ENCODE measurements at regions not wholly inside any gene's neighbourhood (a gene's known extent, or its start where the extent isn't known, plus 50 kb on each side); places are given as distances from the start of the nearest gene placed in this dataset.
A peak's percentile ranks its signal among the peaks of the same experiment; 100 is the strongest.
"Not testable (repeated sequence)": the region's sequence is repeated elsewhere in the genome, so short reads cannot be mapped to it uniquely, and the experiment has no call there.

DNA sequence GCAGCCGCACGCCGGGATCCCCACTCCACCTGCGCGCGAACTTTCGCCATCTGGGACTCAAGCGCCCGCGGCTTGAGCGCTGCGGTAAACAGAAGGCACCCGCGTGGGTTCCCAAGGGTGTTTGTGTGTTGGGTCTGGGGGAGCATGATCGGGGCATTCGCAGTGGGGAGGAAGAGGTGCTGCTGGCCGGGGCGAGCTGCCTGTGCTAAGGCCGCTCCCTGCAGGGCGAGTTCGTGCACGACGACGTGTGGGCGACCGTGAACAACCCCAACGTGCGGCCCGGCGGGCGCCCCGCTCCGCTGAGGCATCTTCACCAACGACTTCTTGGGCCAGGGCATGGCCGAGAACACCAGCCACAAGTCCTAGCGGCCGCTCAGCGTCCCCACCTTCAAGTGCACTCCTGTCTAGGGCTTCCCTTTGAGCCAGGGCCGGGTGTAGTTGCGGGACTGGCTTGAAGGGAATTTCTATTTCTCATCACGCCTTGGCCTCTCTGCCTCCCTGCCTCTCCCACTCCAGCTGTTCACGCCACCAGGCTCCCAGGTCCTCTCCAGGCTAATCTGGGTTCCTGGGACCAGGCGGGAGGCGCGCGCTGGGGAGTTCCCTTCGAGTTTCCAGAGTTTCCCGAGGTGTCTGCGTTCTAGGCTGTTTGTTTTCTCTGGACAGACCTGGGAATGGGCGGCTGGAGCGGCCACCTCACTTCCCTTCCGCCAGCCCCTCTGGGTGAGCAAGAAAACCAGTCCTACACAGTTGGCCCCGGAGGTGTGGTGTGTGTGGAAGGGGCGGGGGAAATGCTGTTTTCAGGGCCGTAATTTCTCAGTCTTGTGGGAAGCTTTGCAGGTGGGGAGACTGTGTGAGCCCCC is 417.8 kb upstream of the TMTC1 start:
- DNase-seq = peak; percentile 11

DNA sequence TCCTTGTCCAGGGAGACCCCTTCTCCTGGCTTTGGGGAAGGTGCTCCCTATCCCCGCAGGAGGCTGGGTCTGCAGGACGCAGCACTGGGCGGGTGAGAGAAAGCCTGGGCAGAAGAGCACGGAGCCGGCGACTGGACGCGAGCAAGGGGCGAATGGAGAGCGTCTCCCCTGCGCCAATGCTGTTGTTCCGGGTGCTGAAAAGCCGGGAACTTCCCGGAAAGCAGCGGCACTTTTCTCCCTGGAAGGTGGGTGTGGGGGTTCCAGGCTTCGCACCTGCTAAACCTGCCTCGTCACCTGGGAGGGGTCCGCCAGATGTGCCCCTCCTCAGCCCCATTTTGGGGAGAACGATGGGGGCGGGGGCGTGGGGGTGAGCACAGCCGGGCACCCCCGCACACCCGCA is 417.1 kb upstream of the TMTC1 start:
- no peak for DNase-seq

DNA sequence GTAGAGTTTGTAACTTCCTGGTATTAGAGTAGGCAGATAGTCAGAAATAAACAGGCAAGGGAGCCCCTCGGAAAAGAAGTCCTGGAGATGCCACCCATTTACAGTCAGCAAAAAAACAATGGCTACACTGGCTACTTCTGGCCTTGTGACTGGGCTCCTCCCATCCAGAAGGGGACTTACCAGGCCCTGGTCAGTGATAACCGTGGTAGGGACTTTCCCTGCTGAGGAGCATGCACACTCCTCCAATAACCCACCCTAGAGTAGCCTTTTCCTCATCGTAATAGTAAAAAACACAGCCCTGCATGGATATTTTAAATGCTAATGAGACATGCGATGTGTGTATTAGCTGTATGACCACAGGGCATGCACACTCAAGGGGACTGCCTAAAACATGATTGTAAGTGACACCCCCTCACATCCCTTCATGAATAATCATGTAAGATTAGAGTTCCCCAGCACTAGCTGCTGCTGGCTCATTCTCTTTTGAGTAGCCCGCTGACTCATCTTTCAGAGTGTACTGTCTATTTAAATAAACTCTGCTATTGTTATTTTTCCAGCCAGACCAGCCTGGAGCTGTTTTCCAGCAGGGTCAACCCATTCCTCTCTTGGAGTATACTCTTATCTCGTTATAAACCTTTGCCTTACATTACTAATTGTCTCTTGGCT is 413.8 kb upstream of the TMTC1 start:
- peak; percentile 18 for DNase-seq

DNA sequence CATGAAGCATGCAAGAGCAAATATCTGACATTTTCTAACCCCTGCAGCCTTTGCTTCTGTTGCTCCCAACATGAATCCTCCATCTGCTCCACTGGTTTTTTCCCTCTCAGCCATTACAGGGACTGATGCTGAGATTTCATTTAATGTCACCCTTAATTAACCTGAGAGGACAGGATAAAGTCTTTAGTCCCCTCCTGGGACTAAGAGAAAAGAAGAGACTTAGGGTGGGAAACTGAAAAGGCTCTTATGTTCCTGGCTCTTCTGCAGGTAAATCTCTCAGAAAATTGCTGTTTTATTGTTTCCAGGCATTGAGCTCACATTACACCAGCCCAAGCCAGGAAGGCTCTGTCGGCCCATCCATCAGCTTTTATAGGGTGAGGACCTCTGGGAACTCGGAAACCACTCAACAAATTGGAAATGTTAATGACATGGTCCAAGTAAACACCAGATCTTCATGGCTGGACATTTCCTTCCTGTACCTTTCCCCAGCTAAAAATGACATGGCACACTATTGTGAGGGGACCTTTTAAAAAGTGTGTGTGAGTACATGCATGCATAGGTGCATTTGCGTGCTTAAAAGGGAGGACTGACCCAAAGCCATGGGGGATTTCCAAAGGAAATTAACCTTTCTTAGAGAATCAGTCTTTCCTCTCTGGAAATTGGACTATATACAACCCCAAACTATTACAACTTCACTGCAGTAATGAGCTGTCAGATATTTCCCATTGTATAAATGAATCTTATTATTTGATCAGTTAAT is 408.1 kb upstream of the TMTC1 start:
- peak; percentile 80 for DNase-seq

DNA sequence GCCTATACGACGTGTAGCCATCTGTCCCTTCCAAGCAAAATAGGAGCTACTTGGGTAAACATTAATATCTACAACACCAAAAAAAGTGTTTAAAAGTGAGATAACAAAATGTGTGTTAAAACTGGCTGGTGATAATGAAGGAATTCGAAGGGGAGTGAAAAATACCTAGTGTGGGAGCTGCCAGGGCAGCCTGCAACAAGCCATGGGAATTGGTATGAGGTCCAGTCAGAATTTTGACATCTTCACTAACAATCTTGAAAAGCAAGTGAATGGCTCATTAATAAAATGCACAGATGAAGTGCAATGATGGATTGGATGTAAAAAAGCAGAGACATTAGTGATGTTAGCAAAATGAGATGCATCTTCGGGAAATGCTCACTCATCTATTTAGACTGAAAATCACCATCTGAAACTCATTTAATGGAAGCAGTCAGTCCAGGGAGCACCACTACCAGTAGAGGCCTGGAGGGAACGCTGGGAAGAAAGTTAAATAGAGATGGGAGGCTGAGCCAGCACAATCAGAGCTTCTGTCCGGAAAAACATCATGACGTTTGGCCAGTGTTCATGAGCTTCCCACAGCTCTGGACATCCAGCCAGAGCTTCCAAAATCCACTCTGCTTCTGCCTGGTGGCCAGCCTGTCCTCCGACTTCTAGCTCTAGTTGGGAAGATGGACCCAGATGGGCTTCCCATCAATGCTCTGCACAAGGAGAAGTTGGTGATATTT is 405.0 kb upstream of the TMTC1 start:
- no peak for DNase-seq

DNA sequence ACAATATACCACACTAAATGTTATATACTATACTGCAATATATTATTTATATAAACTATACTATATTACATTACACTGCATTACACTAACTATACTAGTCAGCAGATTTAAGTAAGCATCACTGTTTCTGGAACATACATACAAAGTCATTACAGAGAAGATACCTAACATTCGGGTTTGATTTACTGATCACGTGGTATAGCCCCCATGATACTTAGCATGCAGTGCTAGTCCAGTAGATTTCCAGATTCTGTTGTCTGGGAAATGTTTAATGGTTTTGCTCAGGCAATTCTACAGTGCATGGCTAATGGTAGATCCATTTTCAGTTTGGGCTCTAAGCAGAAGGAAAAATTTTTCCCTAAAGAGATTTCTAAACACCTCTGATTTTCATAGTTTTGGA is 403.7 kb upstream of the TMTC1 start:
- no peak for DNase-seq

DNA sequence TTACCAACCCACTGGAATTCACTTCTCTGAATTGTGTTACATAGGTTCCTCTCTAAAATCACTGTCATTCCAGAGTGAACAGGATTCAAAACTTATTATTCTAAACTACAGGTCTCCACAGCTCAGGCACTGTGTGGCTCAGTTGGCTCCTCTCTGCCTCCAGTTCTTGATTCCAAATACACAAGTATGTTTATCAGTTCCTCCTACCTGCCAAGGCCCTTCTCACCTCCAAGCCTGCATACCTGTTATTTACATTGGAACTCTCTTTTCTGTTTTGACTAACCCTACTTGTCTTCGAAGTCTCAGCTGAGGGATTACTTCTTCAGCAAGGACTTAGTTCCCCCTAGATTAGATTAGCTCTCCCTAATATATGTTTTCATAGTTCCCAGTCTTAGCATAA is 397.6 kb upstream of the TMTC1 start:
- no peak for DNase-seq

DNA sequence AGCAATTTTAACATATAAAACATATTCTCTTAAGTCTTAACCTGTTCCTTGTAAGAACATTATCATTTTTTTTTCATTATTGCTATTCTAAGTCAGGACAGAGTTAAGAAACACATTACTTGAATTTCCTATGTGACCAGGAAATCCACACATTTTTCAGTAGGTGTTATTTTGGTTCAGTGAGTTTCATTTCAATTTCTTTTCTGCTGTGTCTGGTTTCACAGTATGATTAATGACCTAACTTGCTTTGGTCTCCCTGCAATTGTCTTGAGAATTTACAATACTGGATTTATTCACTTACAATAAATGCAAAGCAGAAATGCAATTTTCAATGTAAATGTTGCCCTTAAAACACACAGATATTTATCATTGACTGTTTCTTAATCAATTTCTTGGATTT is 396.9 kb upstream of the TMTC1 start:
- no peak for DNase-seq

DNA sequence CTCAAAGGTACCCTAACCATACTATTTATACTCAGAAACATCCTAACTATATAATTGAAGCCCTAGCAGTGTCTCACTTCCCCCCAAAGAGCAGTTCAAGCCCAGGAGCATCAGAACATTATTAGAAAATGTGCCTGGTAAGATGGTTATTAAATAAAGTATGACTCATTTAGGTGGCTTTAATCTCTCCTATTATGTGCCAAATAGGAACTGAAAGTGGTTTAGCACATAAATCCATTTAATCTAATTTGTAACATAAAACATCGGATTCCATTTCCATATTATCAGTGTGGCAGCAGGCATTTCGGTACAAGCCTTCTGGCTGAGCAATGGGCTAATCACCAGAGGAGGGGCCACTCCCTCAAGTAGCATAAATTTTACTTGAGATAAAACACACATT is 395.2 kb upstream of the TMTC1 start:
- DNase-seq = no peak

DNA sequence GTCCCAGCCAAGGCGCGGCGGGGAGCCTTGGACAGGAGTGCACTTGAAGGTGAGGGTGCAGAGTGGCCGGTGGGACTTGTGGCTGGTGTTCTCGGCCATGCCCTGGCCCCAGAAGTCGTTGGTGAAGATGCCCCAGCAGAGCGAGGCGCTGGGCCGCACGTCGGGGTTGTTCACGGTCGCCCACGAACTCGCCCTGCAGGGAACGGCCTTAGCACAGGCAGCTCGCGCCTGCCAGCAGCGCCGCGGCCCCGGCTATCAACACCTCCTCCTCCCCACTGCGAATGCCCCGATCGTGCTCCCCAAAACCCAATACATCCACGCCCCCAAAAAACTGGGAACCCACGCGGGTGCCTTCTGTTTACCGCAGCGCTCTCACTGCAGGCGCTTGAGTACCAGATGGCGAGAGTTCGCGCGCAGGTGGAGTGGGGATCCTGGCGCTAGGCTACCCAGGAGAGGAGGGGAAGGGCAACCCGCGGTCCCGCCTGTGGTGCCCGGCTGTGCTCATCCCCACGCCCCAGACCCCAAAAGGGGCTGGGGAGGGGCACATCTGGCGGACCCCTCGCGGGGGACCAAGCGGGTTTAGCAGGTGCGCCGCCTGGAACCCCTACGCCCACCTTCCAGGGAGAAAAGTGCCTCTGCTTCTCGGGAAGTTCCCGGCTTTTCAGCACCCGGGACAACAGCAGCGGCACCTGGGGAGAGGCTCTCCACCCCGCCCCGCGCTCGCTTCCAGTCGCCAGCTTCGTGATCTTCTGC is 386.3 kb upstream of the TMTC1 start:
- DNase-seq = no peak

DNA sequence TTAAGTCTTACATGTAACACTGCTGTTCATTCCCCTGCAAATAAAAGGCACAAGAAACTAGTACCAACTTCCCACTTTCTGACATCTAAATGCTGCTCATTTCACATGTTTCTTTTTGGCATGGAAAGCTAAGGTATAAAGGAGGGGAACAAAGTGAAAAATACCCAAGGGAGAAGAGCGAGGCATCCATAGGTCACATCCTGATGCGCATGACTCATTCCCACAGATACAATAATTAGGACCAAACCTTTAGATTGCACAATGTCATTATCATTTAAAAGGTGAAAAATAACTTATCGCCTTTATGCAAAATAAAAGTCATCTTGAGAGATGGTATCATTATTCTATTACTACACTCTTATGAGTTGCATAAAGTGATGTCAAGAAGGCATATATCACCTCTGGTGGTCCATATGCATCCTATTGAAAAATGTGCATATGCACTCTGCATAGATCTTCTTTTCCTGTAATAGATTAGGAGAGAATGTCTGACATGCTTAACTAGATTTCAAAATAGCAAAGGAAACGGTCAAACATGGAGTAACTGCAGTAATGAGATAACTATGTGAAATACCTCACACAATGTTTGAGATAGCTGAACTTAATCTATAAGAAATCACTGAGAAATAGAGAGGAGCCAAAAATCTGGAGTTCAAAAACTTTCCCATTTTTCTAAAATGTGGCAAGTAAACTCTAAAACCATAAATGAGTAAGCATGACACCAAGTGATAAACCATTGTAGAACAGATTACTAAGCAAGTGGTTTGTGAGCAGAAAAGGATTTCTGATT is 382.5 kb upstream of the TMTC1 start:
- no peak for DNase-seq

DNA sequence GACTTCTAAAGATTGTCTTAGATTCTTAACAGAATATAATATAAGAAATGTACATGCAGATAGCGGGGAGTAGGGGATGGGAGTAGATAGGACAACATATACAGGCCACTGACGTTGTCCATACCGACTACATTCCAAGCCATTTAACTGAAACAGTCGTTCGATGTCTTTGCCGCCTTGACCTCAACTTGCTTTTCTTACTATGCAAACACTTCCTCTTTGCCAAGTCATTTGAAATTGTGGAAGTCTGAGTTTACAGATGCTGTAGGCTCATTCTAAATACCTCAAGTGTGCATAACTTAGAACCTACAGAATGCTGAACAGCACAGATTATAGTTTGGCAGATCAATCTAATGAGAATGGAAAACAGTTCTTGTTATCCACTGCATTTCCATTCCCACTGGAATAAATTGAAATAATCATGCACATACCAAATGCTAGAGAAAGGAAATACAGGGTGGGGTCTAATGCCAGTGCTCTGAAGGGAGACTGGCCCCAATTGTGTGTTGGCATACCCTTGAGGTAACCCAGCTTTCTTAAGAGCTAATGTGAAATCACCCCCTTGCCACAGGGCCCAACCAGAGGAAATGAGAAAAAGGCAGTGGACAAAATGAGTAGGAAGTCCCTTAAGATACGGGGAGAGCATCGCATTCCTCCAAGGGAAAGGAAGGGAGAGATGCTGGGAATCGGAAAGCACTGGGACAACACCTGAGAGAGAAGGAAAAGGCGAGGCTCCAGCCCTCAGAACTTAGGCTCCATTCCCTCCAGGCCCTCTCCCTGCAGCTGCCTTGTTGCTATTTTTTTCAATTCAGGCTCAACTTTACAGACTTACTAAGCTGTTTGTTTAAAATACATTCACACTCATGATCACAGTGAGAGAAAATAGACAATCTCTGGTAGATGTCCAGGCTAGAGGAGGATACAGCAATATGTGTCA is 380.9 kb upstream of the TMTC1 start:
- no peak for DNase-seq

DNA sequence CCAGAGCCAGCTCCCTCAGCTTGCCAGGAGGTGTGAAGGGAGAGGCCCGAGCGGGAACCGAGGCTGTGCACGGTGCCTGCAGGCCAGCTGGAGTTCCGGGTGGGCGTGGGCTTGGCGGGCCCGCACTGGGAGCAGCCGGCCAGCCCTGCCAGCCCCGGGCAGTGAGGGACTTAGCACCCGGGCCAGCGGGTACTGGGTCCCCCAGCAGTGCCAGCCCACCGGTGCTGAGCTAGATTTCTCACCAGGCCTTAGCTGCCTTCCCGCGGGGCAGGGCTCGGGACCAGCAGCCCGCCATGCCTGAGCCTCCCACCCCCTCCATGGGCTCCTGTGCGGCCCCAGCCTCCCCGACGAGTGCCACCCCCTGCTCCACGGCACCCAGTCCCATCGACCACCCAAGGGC is 373.1 kb upstream of the TMTC1 start:
- DNase-seq = not testable (repeated sequence)

DNA sequence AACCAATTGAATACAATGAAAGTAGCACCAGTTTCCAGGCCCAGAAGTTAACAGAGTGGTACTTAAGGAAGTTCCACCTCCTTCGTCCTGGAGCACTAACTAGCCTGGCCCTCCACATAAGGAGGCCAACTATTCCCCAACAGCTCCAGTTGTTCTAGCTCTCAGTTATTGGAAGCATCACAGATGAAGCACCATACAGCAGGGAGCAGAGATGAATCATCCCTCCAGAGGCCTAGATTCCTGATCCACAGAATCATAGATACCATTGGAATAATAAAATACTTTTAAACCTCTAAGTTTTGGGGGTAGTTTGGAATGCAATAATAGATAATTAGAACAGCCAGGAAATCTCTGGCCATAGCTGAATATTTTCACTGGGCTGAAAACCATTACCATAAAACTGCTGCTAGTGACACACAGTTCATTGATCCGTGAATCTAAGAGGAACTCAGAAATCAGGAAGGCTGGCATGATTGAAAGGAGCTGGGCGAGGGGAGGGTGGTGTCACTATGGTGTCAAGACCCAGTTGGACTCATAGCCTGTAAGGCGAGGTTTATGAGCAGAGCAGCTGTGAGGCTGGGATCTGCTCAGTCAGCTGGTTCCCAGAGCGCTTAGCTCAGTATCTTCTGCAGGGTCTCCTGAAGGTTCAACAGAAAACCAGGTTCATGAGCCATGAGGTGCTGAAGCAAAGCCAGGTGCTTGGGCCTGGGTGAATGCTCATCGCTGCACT is 371.4 kb upstream of the TMTC1 start:
- no peak for DNase-seq

DNA sequence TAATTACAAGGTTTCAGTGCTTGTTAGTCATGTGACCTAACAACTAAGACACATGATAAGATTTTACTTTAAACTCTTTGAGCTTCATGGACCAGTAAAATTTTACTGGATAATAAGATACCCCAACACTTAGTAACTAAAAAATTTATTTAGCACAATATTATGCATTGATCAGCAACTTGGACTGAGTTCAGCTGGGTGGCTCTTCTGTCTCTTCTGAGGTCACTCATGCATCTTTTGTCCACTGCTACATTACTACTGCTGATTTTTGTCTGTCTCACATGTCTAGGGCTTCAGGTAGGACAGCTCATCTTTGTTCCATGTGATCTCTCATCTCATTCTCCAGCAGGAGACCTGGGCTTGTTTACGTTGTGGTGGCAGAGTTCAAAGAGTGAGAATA is 370.2 kb upstream of the TMTC1 start:
- DNase-seq = no peak

DNA sequence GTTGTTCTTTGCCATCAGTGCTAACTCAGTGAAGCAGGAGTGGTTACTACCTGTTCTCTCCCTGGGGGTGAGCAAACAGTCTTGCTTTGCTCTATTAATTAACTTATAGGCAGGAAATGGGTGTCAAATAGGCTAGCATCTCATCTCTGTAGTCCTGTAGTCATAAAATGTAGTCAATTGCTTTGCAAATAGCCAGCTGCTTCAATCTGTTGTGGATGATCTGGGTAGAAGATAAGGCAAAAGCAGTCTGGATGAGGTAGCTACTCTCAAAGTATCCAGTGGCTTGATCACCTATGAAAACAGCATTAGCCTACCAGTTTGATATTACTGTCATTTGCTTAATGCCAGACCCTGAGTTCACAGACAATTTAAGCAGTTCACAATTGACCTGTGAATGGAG is 369.0 kb upstream of the TMTC1 start:
- DNase-seq = peak; percentile 96

DNA sequence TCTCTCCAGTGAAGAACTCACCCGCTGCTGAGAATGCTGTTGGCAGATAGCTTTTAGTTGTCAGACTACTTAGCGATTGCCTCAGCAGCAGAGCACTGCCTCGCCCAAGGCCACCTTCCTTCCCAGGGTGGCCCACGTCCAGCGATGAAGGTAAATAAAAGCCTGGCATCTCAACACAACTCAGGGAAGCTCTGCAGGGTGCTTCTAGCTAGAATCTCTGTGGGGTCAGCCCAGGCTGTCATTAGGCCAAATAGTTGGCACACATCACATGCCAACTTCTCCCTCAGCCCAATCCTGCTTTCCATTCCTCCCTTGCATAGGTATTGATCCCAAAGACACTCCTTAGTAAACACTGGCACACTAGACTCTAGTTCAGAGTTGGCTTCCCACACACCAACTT is 368.1 kb upstream of the TMTC1 start:
- no peak for DNase-seq

DNA sequence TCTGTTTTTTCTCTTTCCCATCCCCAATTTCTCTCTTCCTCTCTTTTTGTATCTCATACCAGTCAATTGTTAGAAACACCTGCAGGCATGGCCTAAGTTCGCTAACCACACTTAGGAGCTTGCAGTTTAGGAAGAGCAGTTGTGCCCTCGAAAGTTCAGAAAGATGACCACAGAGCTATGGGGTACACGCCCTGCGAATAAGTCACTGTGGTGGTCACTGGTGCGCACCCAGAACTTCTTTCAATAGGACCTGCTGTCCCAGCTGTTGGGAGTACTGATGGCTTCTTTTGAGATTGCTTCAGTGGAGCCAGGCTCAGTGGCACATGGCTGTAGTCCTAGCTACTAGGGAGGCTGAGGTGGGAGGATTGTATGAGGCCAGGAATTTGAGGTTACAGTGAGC is 362.8 kb upstream of the TMTC1 start:
- DNase-seq = no peak

DNA sequence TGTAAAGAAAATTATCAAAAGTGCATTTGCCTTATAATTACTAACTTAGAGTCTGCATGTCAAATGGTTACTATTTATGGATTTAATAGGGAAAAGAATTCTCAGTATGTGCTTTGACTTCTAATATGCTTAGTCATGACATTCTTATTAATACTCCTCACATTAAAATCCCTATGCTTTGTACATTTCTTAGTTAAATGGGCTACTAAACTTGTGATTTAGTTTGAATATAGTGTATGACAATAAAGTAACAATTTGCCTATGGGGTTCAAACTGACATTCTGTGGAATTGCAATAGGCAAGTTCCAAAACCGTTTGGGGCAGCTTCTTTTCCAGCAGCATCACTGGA is 361.9 kb upstream of the TMTC1 start:
- no peak for DNase-seq
